Osteoblast (primary cell): ENCODE measurements at regions not wholly inside any gene's neighbourhood (a gene's known extent, or its start where the extent isn't known, plus 50 kb on each side); places are given as distances from the start of the nearest gene placed in this dataset.

Source experiments
- DNase-seq: peaks from one replicate; pipeline ENCODE4 v3.0.0; 2011; ENCODE audit warnings: low spot score, mixed read lengths; ENCODE audit not compliant: insufficient read length; ENCODE audit errors: missing footprints
- H2AFZ ChIP-seq: 2 replicates; pipeline ENCODE4 v1.6.0; 2011; ENCODE audit warnings: mild to moderate bottlenecking, low read length
- H3K27ac ChIP-seq: 2 replicates; pipeline ENCODE4 v1.5.1; 2011; ENCODE audit warnings: mild to moderate bottlenecking, low read depth, low read length, moderate library complexity
- H3K27me3 ChIP-seq: 2 replicates; pipeline ENCODE4 v1.6.0; 2012; ENCODE audit warnings: mild to moderate bottlenecking, control low read depth, inconsistent platforms, low read length, moderate library complexity; ENCODE audit not compliant: insufficient read depth
- H3K36me3 ChIP-seq: 2 replicates; pipeline ENCODE4 v1.5.1; 2011; ENCODE audit warnings: mild to moderate bottlenecking, low read length, control low read depth, moderate library complexity; ENCODE audit not compliant: insufficient read depth
- H3K4me1 ChIP-seq: 2 replicates; pipeline ENCODE4 v1.5.1; 2011; ENCODE audit warnings: mild to moderate bottlenecking, low read length, control low read depth, moderate library complexity; ENCODE audit not compliant: insufficient read depth
- H3K4me2 ChIP-seq: 2 replicates; pipeline ENCODE4 v1.6.0; 2011; ENCODE audit warnings: mild to moderate bottlenecking, low read length; ENCODE audit not compliant: insufficient read depth
- H3K4me3 ChIP-seq: fragments of 200-600 bp; sonication (generic); 3 replicates; pipeline ENCODE4 v1.5.1; 2012; ENCODE audit warnings: mild to moderate bottlenecking, low read length, inconsistent platforms; ENCODE audit not compliant: insufficient read depth
- H3K79me2 ChIP-seq: 2 replicates; pipeline ENCODE4 v1.6.0; 2012; ENCODE audit warnings: mild to moderate bottlenecking, low read length, control low read depth, inconsistent platforms; ENCODE audit not compliant: insufficient read depth
- H3K9me3 ChIP-seq: 2 replicates; pipeline ENCODE4 v1.5.1; 2011; ENCODE audit warnings: low read depth, low read length, control low read depth
- H4K20me1 ChIP-seq: 2 replicates; pipeline ENCODE4 v1.6.0; 2012; ENCODE audit warnings: mild to moderate bottlenecking, low read length, control low read depth; ENCODE audit not compliant: insufficient read depth
- CTCF ChIP-seq: IDR thresholded peaks from 2 replicates; pipeline ENCODE4 v1.5.1; 2011; ENCODE audit warnings: mild to moderate bottlenecking, low read depth, low read length, moderate library complexity; ENCODE audit errors: extremely low read depth

GRCh38 chr2:200217320-200217719 lies 89.2 kb upstream of the SPATS2L start:
- Histone ChIP-seq H3K4me2 (no peak overlapping the region), H3K4me3 (no peak overlapping the region), H3K9me3 (no peaks in the 10 kb centered on the region), H3K4me1 (no peaks in the 10 kb centered on the region), H3K79me2 (no peaks in the 10 kb centered on the region), H4K20me1 (no peaks in the 10 kb centered on the region), H3K27me3 (no peaks in the 10 kb centered on the region), H3K36me3 (no peaks in the 10 kb centered on the region), H2AFZ (no peak overlapping the region), H3K27ac (no peak overlapping the region)
- no peak for TF ChIP-seq CTCF
- DNase-seq, result no peak

- Histone ChIP-seq H3K4me1 (peaks cover under 1% of the 10 kb centered on the region), H3K27me3 (no peaks in the 10 kb centered on the region), H3K36me3 (no peaks in the 10 kb centered on the region), H3K4me2 (no peak overlapping the region), H3K4me3 (no peak overlapping the region), H3K79me2 (no peaks in the 10 kb centered on the region), H4K20me1 (no peaks in the 10 kb centered on the region), H3K9me3 (no peaks in the 10 kb centered on the region), H2AFZ (no peak overlapping the region), H3K27ac (no peak overlapping the region)
- no peak for TF ChIP-seq CTCF
- no peak for DNase-seq
Observed at GRCh38 chr2:200218645-200219044, 87.8 kb upstream of the SPATS2L start.

- TF ChIP-seq CTCF, result no peak
- DNase-seq, result no peak
- Histone ChIP-seq H3K4me2 (no peak overlapping the region), H3K4me1 (peaks cover 3% of the 10 kb centered on the region), H3K79me2 (no peaks in the 10 kb centered on the region), H3K9me3 (no peaks in the 10 kb centered on the region), H3K36me3 (no peaks in the 10 kb centered on the region), H3K27ac (no peak overlapping the region), H4K20me1 (no peaks in the 10 kb centered on the region), H2AFZ (no peak overlapping the region), H3K27me3 (no peaks in the 10 kb centered on the region), H3K4me3 (no peak overlapping the region)
Observed at GRCh38 chr2:200219309-200220113, 87.0 kb upstream of the SPATS2L start.

GRCh38 chr2:200220251-200220650 lies 86.2 kb upstream of the SPATS2L start:
- Histone ChIP-seq H2AFZ (no peak overlapping the region), H3K9me3 (no peaks in the 10 kb centered on the region), H3K4me2 (no peak overlapping the region), H3K79me2 (no peaks in the 10 kb centered on the region), H3K4me1 (peaks cover 3% of the 10 kb centered on the region), H4K20me1 (no peaks in the 10 kb centered on the region), H3K36me3 (no peaks in the 10 kb centered on the region), H3K27ac (no peak overlapping the region), H3K4me3 (no peak overlapping the region), H3K27me3 (no peaks in the 10 kb centered on the region)
- no peak for TF ChIP-seq CTCF
- DNase-seq, result no peak
